ENCODE measurements at regions not wholly inside any gene's neighbourhood (a gene's known extent, or its start where the extent isn't known, plus 50 kb on each side); places are given as distances from the start of the nearest gene placed in this dataset.

DNA sequence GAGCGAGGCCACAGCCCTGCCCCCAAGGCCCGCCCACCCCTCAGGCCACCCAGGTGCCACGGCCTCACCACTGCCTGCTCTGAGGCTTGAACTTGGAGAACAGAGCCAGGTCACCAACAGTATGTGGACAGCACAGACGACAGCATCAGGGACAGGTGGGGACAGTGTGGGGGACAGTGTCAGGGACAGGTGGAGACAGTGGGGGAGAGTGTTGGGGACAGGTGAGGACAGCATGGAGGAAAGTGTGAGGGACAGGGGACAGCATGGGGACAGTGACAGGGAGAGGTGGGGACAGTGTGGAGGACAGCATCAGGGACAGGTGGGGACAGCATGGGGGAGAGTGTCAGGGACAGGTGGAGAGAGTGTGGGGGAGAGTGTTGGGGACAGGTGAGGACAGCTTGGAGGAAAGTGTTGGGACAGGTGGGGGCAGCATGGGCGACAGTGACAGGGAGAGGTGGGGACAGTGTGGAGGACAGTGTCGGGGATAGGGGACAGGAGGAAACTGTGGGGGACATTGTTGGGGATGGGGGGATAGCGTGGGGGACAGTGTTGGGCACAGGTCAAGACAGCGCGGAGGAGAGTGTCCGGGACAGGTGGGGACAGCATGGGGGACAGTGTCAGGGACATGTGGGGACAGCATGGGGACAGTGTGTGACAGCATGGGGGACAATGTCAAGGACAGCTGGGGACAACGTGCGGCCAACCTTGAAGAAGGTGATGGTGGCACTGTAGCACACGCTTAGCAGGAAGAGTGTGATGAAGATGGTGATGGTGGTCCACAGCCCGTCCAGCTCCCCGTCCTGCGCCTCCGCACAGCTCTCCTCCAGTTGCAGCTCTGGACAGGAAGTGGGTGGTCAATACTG lies 114.9 kb downstream of the TMEM121 start:
- Histone ChIP-seq H3K4me2 (ENCODE audit: insufficient read depth in 1 of 2, low read depth in 2 of 2, low read length in 2 of 2) (no peak overlapping the region), H3K27ac (ENCODE audit: low read depth, low read length) (no peak overlapping the region), H2BK15ac (ENCODE audit: low read length) (no peak overlapping the region), H3K79me2 (ENCODE audit: control insufficient read depth in 1 of 2, insufficient read depth in 2 of 2, low read length in 2 of 2) (no peaks in the 10 kb centered on the region), H2BK5ac (ENCODE audit: low read depth, low read length) (no peak overlapping the region), H3K36me3 (ENCODE audit: control insufficient read depth in 2 of 4, insufficient read depth in 4 of 4, low read length in 3 of 4) (no peaks in the 10 kb centered on the region), H3K23me2 (ENCODE audit: low read depth, low read length) (no peaks in the 10 kb centered on the region), H3K9me3 (ENCODE audit: insufficient read depth in 2 of 2, low read depth in 1 of 2, low read length in 1 of 2) (peaks cover 19 to 65% of the 10 kb centered on the region in 2 experiments; a peak in 3 of 4 replicates), H3K14ac (ENCODE audit: insufficient read length) (no peak overlapping the region), H3K27me3 (replicated peaks in 1 of 4; ENCODE audit: control insufficient read depth in 3 of 4, extremely low read depth in 1 of 4, insufficient read depth in 3 of 4, low read length in 3 of 4) (no peaks in the 10 kb centered on the region), H2AFZ (ENCODE audit: low read length) (no peak overlapping the region), H4K5ac (ENCODE audit: insufficient read length, low read depth, low read length) (no peak overlapping the region), H2BK120ac (replicated peaks; ENCODE audit: low read depth, low read length) (no peak overlapping the region), H2BK20ac (ENCODE audit: low read length) (no peak overlapping the region), H3K4me3 (ENCODE audit: extremely low read depth in 1 of 4, insufficient read depth in 2 of 4, low read depth in 3 of 4, low read length in 4 of 4) (no peak overlapping the region), H3K4me1 (replicated peaks in 1 of 4; ENCODE audit: control insufficient read depth in 3 of 4, insufficient read depth in 4 of 4, low read length in 3 of 4) (no peaks in the 10 kb centered on the region), H4K91ac (replicated peaks; ENCODE audit: insufficient read length, low read length) (no peak overlapping the region), H3K23ac (ENCODE audit: insufficient read length) (no peak overlapping the region), H3K79me1 (ENCODE audit: low read depth, low read length) (no peaks in the 10 kb centered on the region), H3K56ac (replicated peaks; ENCODE audit: insufficient read length, low read depth, low read length) (no peak overlapping the region), H2AK5ac (ENCODE audit: low read depth, low read length) (no peak overlapping the region), H3K9ac (replicated peaks in 1 of 4; ENCODE audit: extremely low read depth in 1 of 4, low read depth in 3 of 4, low read length in 3 of 4) (no peak overlapping the region), H2BK12ac (ENCODE audit: low read depth, low read length) (no peak overlapping the region), H4K20me1 (replicated peaks in 1 of 2; ENCODE audit: control insufficient read depth in 1 of 2, insufficient read depth in 2 of 2, low read length in 2 of 2) (no peaks in the 10 kb centered on the region), H4K8ac (ENCODE audit: extremely low read depth, insufficient read depth, low read length) (no peak overlapping the region), H3K18ac (ENCODE audit: extremely low read depth, low read length) (no peak overlapping the region), H3K4ac (replicated peaks; ENCODE audit: insufficient read length, low read depth, low read length) (no peak overlapping the region)
- FAIRE-seq (no peak), DNase-seq (ENCODE audit: low read depth in 1 of 2, low spot score in 2 of 2) (no peak)
- POLR2A ChIA-PET (ENCODE audit: partially characterized antibody) = no interaction called here
- CTCF ChIA-PET (ENCODE audit: partially characterized antibody) = no interaction called here
- WGBS, 2 experiments (ENCODE audit: extremely low coverage in 1 of 2, insufficient coverage in 1 of 2, insufficient read length in 1 of 2, insufficient replicate concordance in 2 of 2, low coverage in 1 of 2, low lambda C conversion rate in 2 of 2, missing lambda C conversion rate in 1 of 2) = 74% methylated on average over 7 of the region's 17 CpGs; no CpG with 5 or more reads in 1 of the 2 experiments
- no peak for TF ChIP-seq BACH1 (IDR thresholded peaks at IDR 0.05; ENCODE audit: low read length)
- TF ChIP-seq NANOG (IDR thresholded peaks at IDR 0.05; ENCODE audit: insufficient read depth, low read depth, low read length, poor library complexity, severe bottlenecking) = no peak
- TF ChIP-seq EZH2 (IDR thresholded peaks at IDR 0.05; ENCODE audit: low read depth, low read length, severe bottlenecking) = no peak
- no peak for TF ChIP-seq CHD2 (IDR thresholded peaks at IDR 0.05; ENCODE audit: low read length)
- no peak for TF ChIP-seq HDAC2 (IDR thresholded peaks at IDR 0.05; ENCODE audit: borderline replicate concordance in 1 of 2, low read depth in 2 of 2, low read length in 2 of 2)
- TF ChIP-seq KDM4A (IDR thresholded peaks at IDR 0.05; ENCODE audit: low read depth, low read length, severe bottlenecking) = no peak
- TF ChIP-seq RFX5 (IDR thresholded peaks at IDR 0.05; ENCODE audit: borderline replicate concordance, low read depth, low read length) = no peak
- no peak for TF ChIP-seq JUND (IDR thresholded peaks at IDR 0.05; ENCODE audit: low read length)
- no peak for TF ChIP-seq POLR2AphosphoS5 (IDR thresholded peaks at IDR 0.05; ENCODE audit: low read depth, low read length)
- TF ChIP-seq, protein P1, sequence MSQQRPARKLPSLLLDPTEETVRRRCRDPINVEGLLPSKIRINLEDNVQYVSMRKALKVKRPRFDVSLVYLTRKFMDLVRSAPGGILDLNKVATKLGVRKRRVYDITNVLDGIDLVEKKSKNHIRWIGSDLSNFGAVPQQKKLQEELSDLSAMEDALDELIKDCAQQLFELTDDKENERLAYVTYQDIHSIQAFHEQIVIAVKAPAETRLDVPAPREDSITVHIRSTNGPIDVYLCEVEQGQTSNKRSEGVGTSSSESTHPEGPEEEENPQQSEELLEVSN (IDR thresholded peaks at IDR 0.05) = no peak

Measured in H1 (cell line).